ENCODE measurements at regions not wholly inside any gene's neighbourhood (a gene's known extent, or its start where the extent isn't known, plus 50 kb on each side); places are given as distances from the start of the nearest gene placed in this dataset.

DNA sequence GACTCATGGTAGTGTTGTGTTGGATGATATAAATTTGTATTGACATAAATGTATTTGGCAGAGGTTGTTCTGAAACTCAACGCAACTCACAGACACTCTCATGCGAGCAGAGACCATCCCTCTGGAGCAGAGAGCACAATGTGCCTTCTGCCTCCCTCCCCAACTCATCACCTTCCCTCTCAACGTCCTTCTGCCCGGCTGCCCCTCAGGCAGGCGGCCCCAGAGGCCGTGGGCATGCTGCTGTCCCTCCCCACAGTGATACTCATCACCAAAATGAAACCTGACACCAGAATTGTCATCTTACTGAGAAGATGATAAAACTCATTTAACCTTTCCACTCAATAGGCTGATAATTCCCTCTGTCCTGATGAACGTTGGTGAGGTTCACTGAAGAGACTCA lies 260.6 kb downstream of the ETS1 start (continued):
- TF ChIP-seq ETV6 (CRISPR knock-in tag; IDR thresholded peaks at IDR 0.05) (no peak), IRF2 (CRISPR knock-in tag; IDR thresholded peaks at IDR 0.05; ENCODE audit: borderline replicate concordance, low read depth) (no peak), ZNF671 (CRISPR knock-in tag; IDR thresholded peaks at IDR 0.05) (no peak)

DNA sequence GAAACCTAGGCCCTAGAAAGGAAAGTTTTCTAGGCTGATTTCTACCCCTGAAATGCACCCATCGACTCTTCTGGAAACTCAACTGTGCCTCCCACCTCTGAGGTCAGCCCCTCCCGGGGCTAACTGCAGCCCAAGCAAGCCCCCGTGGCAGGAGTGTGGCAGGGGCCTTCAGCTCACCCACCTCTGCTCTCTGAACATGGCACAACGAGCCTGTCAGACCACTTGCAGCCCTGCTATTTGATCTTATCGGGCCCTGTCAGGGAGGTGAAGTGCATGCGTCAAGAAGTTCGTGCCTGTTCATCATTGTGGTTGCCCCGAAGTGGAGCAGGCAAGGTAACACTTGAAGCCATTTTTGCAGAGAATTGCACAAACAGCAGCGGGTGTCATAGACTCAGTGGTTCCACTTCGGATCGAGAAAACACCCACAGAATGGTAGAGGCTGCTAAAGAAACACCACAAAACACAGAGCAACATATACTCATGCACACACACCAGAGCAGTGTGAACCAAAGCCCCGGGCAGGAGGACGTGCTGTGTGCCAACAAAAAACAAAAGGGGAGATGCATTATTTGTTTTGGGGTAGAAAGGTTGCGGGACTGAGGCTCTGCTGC lies 262.7 kb downstream of the ETS1 start:
- H3K4me1 Mint-ChIP-seq, result peaks cover 4% of the 10 kb centered on the region; the same call in 1 of the 2 replicates
- no peaks in the 10 kb centered on the region for H3K9me3 Mint-ChIP-seq
- no peak for DNase-seq (ENCODE audit: low spot score)
- no peak for ATAC-seq
- no peaks in the 10 kb centered on the region for H3K36me3 Mint-ChIP-seq
- TF ChIP-seq E2F1 (CRISPR knock-in tag; IDR thresholded peaks at IDR 0.05), result no peak
- TF ChIP-seq, protein P1, sequence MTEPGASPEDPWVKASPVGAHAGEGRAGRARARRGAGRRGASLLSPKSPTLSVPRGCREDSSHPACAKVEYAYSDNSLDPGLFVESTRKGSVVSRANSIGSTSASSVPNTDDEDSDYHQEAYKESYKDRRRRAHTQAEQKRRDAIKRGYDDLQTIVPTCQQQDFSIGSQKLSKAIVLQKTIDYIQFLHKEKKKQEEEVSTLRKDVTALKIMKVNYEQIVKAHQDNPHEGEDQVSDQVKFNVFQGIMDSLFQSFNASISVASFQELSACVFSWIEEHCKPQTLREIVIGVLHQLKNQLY (CRISPR knock-in tag; IDR thresholded peaks at IDR 0.05), result no peak
- TF ChIP-seq, protein P2, sequence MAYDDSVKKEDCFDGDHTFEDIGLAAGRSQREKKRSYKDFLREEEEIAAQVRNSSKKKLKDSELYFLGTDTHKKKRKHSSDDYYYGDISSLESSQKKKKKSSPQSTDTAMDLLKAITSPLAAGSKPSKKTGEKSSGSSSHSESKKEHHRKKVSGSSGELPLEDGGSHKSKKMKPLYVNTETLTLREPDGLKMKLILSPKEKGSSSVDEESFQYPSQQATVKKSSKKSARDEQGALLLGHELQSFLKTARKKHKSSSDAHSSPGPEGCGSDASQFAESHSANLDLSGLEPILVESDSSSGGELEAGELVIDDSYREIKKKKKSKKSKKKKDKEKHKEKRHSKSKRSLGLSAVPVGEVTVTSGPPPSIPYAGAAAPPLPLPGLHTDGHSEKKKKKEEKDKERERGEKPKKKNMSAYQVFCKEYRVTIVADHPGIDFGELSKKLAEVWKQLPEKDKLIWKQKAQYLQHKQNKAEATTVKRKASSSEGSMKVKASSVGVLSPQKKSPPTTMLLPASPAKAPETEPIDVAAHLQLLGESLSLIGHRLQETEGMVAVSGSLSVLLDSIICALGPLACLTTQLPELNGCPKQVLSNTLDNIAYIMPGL (CRISPR knock-in tag; IDR thresholded peaks at IDR 0.05), result no peak
- no peak for TF ChIP-seq ZNF396 (CRISPR knock-in tag; IDR thresholded peaks at IDR 0.05; ENCODE audit: borderline replicate concordance)
- no peak for TF ChIP-seq NR3C1 (CRISPR knock-in tag; conservative IDR thresholded peaks at IDR 0.05; ENCODE audit: low read depth)
- TF ChIP-seq ZNF232 (CRISPR knock-in tag; IDR thresholded peaks at IDR 0.05), result no peak
- ChIA-PET CTCF (no interaction called here), POLR2A (no interaction called here)
- H3K27me3 Mint-ChIP-seq (ENCODE audit: low read depth), result no peaks in the 10 kb centered on the region; the same call in 1 of the 2 replicates
- H3K27ac Mint-ChIP-seq, result no peak overlapping the region
- H3K4me3 Mint-ChIP-seq, result no peak overlapping the region

GRCh38 chr11:128324051-128324481 lies 263.3 kb downstream of the ETS1 start:
- Mint-ChIP-seq H3K4me1 (no peaks in the 10 kb centered on the region), H3K27me3 (ENCODE audit: low read depth) (no peaks in the 10 kb centered on the region; the same call in 1 of the 2 replicates), H3K27ac (no peak overlapping the region), H3K36me3 (no peaks in the 10 kb centered on the region), H3K9me3 (no peaks in the 10 kb centered on the region), H3K4me3 (no peak overlapping the region)
- ChIA-PET CTCF (interaction anchor here (0.8 to 2.4 kb wide), 5 partner anchors 18 to 308 kb away, joined by 3 to 5 read pairs (median 4); no protein-coding TSS in a partner anchor), POLR2A (no interaction called here)
- no peak for DNase-seq (ENCODE audit: low spot score)
- no peak for ATAC-seq
- TF ChIP-seq, protein P3, sequence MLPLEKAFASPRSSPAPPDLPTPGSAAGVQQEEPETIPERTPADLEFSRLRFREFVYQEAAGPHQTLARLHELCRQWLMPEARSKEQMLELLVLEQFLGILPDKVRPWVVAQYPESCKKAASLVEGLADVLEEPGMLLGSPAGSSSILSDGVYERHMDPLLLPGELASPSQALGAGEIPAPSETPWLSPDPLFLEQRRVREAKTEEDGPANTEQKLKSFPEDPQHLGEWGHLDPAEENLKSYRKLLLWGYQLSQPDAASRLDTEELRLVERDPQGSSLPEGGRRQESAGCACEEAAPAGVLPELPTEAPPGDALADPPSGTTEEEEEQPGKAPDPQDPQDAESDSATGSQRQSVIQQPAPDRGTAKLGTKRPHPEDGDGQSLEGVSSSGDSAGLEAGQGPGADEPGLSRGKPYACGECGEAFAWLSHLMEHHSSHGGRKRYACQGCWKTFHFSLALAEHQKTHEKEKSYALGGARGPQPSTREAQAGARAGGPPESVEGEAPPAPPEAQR (CRISPR knock-in tag; IDR thresholded peaks at IDR 0.05), result no peak
- no peak for TF ChIP-seq JUN (CRISPR knock-in tag; IDR thresholded peaks at IDR 0.05)
- TF ChIP-seq TP53 (CRISPR knock-in tag; IDR thresholded peaks at IDR 0.05), result no peak
- no peak for TF ChIP-seq TCF7 (CRISPR knock-in tag; IDR thresholded peaks at IDR 0.05; ENCODE audit: low read depth)
- TF ChIP-seq ERG (CRISPR knock-in tag; IDR thresholded peaks at IDR 0.05), result no peak
- no peak for TF ChIP-seq ATF3 (CRISPR knock-in tag; conservative IDR thresholded peaks at IDR 0.05)
- TF ChIP-seq JAZF1 (CRISPR knock-in tag; IDR thresholded peaks at IDR 0.05), result no peak
- TF ChIP-seq, protein P4, sequence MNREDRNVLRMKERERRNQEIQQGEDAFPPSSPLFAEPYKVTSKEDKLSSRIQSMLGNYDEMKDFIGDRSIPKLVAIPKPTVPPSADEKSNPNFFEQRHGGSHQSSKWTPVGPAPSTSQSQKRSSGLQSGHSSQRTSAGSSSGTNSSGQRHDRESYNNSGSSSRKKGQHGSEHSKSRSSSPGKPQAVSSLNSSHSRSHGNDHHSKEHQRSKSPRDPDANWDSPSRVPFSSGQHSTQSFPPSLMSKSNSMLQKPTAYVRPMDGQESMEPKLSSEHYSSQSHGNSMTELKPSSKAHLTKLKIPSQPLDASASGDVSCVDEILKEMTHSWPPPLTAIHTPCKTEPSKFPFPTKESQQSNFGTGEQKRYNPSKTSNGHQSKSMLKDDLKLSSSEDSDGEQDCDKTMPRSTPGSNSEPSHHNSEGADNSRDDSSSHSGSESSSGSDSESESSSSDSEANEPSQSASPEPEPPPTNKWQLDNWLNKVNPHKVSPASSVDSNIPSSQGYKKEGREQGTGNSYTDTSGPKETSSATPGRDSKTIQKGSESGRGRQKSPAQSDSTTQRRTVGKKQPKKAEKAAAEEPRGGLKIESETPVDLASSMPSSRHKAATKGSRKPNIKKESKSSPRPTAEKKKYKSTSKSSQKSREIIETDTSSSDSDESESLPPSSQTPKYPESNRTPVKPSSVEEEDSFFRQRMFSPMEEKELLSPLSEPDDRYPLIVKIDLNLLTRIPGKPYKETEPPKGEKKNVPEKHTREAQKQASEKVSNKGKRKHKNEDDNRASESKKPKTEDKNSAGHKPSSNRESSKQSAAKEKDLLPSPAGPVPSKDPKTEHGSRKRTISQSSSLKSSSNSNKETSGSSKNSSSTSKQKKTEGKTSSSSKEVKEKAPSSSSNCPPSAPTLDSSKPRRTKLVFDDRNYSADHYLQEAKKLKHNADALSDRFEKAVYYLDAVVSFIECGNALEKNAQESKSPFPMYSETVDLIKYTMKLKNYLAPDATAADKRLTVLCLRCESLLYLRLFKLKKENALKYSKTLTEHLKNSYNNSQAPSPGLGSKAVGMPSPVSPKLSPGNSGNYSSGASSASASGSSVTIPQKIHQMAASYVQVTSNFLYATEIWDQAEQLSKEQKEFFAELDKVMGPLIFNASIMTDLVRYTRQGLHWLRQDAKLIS (CRISPR knock-in tag; IDR thresholded peaks at IDR 0.05; ENCODE audit: borderline replicate concordance), result no peak
- no peak for TF ChIP-seq PRRX2 (CRISPR knock-in tag; IDR thresholded peaks at IDR 0.05)
- TF ChIP-seq CREM (CRISPR knock-in tag; IDR thresholded peaks at IDR 0.05), result no peak
- no peak for TF ChIP-seq ZMAT4 (CRISPR knock-in tag; IDR thresholded peaks at IDR 0.05)
- TF ChIP-seq E2F1 (CRISPR knock-in tag; IDR thresholded peaks at IDR 0.05), result no peak

Data from WTC11 (cell line).